OCI-LY3 (cell line): ENCODE measurements at regions not wholly inside any gene's neighbourhood (a gene's known extent, or its start where the extent isn't known, plus 50 kb on each side); places are given as distances from the start of the nearest gene placed in this dataset.

Experiments
- EZH2phosphoT487 ChIP-seq: fragments of 200-600 bp; shearing (Covaris generic); IDR thresholded peaks from 2 replicates; pipeline ENCODE4 v1.6.1; 2018; ENCODE audit warnings: antibody characterized with exemption, mixed run types, low read depth
- TF ChIP-seq, protein P1 (sequence below): fragments of 200-600, 300-600 bp; sonication (generic); IDR thresholded peaks from 2 replicates; pipeline ENCODE4 v1.5.1; 2014; ENCODE audit warnings: antibody characterized with exemption, low read length, low read depth

GRCh38 chr4:116244771-116245170, 840.6 kb downstream of the TRAM1L1 start:
- no peak for TF ChIP-seq EZH2phosphoT487
- TF ChIP-seq, protein P1, sequence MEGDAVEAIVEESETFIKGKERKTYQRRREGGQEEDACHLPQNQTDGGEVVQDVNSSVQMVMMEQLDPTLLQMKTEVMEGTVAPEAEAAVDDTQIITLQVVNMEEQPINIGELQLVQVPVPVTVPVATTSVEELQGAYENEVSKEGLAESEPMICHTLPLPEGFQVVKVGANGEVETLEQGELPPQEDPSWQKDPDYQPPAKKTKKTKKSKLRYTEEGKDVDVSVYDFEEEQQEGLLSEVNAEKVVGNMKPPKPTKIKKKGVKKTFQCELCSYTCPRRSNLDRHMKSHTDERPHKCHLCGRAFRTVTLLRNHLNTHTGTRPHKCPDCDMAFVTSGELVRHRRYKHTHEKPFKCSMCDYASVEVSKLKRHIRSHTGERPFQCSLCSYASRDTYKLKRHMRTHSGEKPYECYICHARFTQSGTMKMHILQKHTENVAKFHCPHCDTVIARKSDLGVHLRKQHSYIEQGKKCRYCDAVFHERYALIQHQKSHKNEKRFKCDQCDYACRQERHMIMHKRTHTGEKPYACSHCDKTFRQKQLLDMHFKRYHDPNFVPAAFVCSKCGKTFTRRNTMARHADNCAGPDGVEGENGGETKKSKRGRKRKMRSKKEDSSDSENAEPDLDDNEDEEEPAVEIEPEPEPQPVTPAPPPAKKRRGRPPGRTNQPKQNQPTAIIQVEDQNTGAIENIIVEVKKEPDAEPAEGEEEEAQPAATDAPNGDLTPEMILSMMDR: no peak
